ENCODE measurements at regions not wholly inside any gene's neighbourhood (a gene's known extent, or its start where the extent isn't known, plus 50 kb on each side); places are given as distances from the start of the nearest gene placed in this dataset.

- H3K4me2 ChIP-seq (ENCODE audit: low read depth, low read length), result no peak overlapping the region
- H3K27ac ChIP-seq (ENCODE audit: low read length), result no peak overlapping the region
- H3K79me2 ChIP-seq (ENCODE audit: low read length), result no peaks in the 10 kb centered on the region
- no peak overlapping the region for H3K9ac ChIP-seq (ENCODE audit: low read length)
- no peaks in the 10 kb centered on the region for H3K4me1 ChIP-seq (ENCODE audit: low read length)
- H3K36me3 ChIP-seq (replicated peaks; ENCODE audit: insufficient read depth, low read length), result no peaks in the 10 kb centered on the region
- H3K9me3 ChIP-seq (replicated peaks; ENCODE audit: insufficient read depth, low read length), result no peaks in the 10 kb centered on the region
- no peaks in the 10 kb centered on the region for H3K9me2 ChIP-seq (replicated peaks; ENCODE audit: insufficient read depth, low read length)
- no peaks in the 10 kb centered on the region for H3F3A ChIP-seq (ENCODE audit: insufficient read depth, low read length)
- TF ChIP-seq EZH2phosphoT487 (IDR thresholded peaks at IDR 0.05; ENCODE audit: low read length) (no peak), EZH2 (optimal IDR thresholded peaks at IDR 0.05; ENCODE audit: low read depth, low read length) (no peak)
- TF ChIP-seq, protein P1, sequence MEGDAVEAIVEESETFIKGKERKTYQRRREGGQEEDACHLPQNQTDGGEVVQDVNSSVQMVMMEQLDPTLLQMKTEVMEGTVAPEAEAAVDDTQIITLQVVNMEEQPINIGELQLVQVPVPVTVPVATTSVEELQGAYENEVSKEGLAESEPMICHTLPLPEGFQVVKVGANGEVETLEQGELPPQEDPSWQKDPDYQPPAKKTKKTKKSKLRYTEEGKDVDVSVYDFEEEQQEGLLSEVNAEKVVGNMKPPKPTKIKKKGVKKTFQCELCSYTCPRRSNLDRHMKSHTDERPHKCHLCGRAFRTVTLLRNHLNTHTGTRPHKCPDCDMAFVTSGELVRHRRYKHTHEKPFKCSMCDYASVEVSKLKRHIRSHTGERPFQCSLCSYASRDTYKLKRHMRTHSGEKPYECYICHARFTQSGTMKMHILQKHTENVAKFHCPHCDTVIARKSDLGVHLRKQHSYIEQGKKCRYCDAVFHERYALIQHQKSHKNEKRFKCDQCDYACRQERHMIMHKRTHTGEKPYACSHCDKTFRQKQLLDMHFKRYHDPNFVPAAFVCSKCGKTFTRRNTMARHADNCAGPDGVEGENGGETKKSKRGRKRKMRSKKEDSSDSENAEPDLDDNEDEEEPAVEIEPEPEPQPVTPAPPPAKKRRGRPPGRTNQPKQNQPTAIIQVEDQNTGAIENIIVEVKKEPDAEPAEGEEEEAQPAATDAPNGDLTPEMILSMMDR (IDR thresholded peaks at IDR 0.05; ENCODE audit: low read length), result no peak
- DNase-seq, result no peak
- no peak overlapping the region for H3K4me3 ChIP-seq (ENCODE audit: low read length)
- no peaks in the 10 kb centered on the region for H3K27me3 ChIP-seq (replicated peaks; ENCODE audit: insufficient read depth, low read length)
- H2AFZ ChIP-seq (ENCODE audit: low read length), result no peak overlapping the region
- no peaks in the 10 kb centered on the region for H4K20me1 ChIP-seq (ENCODE audit: insufficient read depth, low read length)
Observed at GRCh38 chr11:93940395-93940794, 80.8 kb upstream of the HEPHL1 start.

DNA sequence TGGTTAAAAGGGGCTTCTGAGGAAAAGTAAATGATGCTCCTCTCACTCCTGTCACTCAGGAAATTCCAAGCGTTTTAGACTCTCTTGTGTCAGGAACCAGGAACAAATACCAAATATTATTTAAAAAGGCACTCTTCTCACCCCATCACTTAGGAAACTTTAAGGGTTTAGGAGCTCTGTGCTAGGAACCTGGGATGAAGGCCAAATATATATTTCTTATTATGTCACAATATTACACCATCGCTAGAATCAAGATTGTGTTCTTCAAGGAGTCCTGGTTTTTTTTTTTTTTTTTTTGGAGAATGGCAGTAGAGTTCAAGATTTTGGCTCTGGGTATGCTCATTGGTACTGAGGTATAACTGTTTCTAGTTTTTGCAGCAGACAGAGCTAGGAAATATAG is 79.0 kb upstream of the HEPHL1 start:
- no peak overlapping the region for H2AFZ ChIP-seq (ENCODE audit: low read length)
- no peak overlapping the region for H3K9ac ChIP-seq (ENCODE audit: low read length)
- no peak for DNase-seq
- H3K27ac ChIP-seq (ENCODE audit: low read length), result no peak overlapping the region
- H3K4me2 ChIP-seq (ENCODE audit: low read depth, low read length), result no peak overlapping the region
- no peaks in the 10 kb centered on the region for H3K27me3 ChIP-seq (replicated peaks; ENCODE audit: insufficient read depth, low read length)
- H3K79me2 ChIP-seq (ENCODE audit: low read length), result no peaks in the 10 kb centered on the region
- TF ChIP-seq EZH2 (optimal IDR thresholded peaks at IDR 0.05; ENCODE audit: low read depth, low read length) (no peak), EZH2phosphoT487 (IDR thresholded peaks at IDR 0.05; ENCODE audit: low read length) (no peak)
- TF ChIP-seq, protein P1 (IDR thresholded peaks at IDR 0.05; ENCODE audit: low read length), result no peak
- no peak overlapping the region for H3K4me3 ChIP-seq (ENCODE audit: low read length)
- H3F3A ChIP-seq (ENCODE audit: insufficient read depth, low read length), result no peaks in the 10 kb centered on the region
- H3K36me3 ChIP-seq (replicated peaks; ENCODE audit: insufficient read depth, low read length), result no peaks in the 10 kb centered on the region
- no peaks in the 10 kb centered on the region for H3K9me2 ChIP-seq (replicated peaks; ENCODE audit: insufficient read depth, low read length)
- H4K20me1 ChIP-seq (ENCODE audit: insufficient read depth, low read length), result no peaks in the 10 kb centered on the region
- H3K9me3 ChIP-seq (replicated peaks; ENCODE audit: insufficient read depth, low read length), result no peaks in the 10 kb centered on the region
- no peaks in the 10 kb centered on the region for H3K4me1 ChIP-seq (ENCODE audit: low read length)

DNA sequence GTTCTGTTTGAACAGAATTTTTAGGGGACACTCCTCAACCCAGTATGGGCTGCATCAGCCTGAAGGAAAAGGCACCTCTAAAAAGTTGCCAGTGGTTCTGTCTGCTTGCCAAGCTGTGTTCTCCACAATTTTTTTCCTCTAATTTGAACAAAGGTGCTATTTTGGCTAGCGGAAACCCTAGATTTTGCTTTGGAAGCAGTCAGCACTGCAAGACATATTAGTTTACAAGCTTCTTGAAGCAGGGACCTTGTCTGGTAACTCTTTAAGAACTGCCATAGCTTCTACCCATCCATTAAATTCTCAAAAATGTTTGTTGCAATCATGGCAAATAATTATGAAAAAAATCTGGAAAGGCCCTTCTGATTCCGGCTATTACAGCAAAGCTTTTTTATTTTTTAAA is 75.6 kb upstream of the HEPHL1 start:
- Histone ChIP-seq H3K27me3 (replicated peaks; ENCODE audit: insufficient read depth, low read length) (no peaks in the 10 kb centered on the region), H3K4me2 (ENCODE audit: low read depth, low read length) (no peak overlapping the region), H3K9me2 (replicated peaks; ENCODE audit: insufficient read depth, low read length) (no peaks in the 10 kb centered on the region), H3K4me3 (ENCODE audit: low read length) (no peak overlapping the region), H3F3A (ENCODE audit: insufficient read depth, low read length) (no peaks in the 10 kb centered on the region), H3K9me3 (replicated peaks; ENCODE audit: insufficient read depth, low read length) (no peaks in the 10 kb centered on the region), H3K36me3 (replicated peaks; ENCODE audit: insufficient read depth, low read length) (no peaks in the 10 kb centered on the region), H3K4me1 (ENCODE audit: low read length) (no peaks in the 10 kb centered on the region), H3K9ac (ENCODE audit: low read length) (no peak overlapping the region), H2AFZ (ENCODE audit: low read length) (no peak overlapping the region), H3K27ac (ENCODE audit: low read length) (no peak overlapping the region), H3K79me2 (ENCODE audit: low read length) (no peaks in the 10 kb centered on the region), H4K20me1 (ENCODE audit: insufficient read depth, low read length) (no peaks in the 10 kb centered on the region)
- no peak for DNase-seq
- TF ChIP-seq EZH2 (optimal IDR thresholded peaks at IDR 0.05; ENCODE audit: low read depth, low read length), result no peak
- TF ChIP-seq EZH2phosphoT487 (IDR thresholded peaks at IDR 0.05; ENCODE audit: low read length), result no peak
- TF ChIP-seq, protein P1 (IDR thresholded peaks at IDR 0.05; ENCODE audit: low read length), result no peak

Data from MM.1S (cell line).